ENCODE measurements at regions not wholly inside any gene's neighbourhood (a gene's known extent, or its start where the extent isn't known, plus 50 kb on each side); places are given as distances from the start of the nearest gene placed in this dataset.

DNA sequence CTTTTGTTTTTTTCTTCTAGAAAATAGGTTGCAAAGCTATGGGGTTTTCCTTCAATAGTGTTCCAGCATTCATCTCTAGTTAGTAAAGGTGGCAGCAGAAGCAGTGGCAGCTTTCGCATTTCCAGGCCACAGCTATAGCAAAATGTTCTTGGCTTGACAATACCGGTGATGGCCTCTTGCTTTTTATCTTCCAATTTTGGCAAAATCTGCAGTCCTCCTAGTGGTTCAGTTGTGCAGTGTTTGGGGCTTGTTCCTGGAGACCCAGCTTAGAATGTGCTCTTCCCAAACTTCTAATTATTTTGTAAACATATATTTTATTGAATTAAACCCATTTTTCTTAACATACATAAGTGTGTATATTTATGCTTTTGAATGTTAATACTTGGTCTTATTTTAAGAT is 370.6 kb upstream of the MAN1A1 start:
- FAIRE-seq (no peak), DNase-seq (ENCODE audit: low spot score) (peak; percentile 13), ATAC-seq (peak; percentile 87)
- POLR2A ChIA-PET: no interaction called here
- no peak overlapping the region for H3K4me2 ChIP-seq (ENCODE audit: low read depth, low read length)
- CTCF ChIA-PET (ENCODE audit: low intra/inter-chr PET ratio, low total read pairs): no interaction called here
- WGBS (ENCODE audit: low lambda C conversion rate): 23% methylated on average over 2 of the region's 2 CpGs
- in situ Hi-C loops (cut with HindIII; ENCODE audit: extremely low pct_ligation_motif_present, low pct_unique_long_range_greater_than_20kb) (no loop called here), intact Hi-C loops (cut with micrococcal nuclease; ENCODE audit: unreplicated experiment) (no loop called here)
- H3K79me2 ChIP-seq (ENCODE audit: insufficient read depth, low read length): no peaks in the 10 kb centered on the region
- no peaks in the 10 kb centered on the region for H3K9me3 ChIP-seq (ENCODE audit: low read length)
- TF ChIP-seq SAFB2 (CRISPR knock-in tag; IDR thresholded peaks at IDR 0.05; ENCODE audit: borderline replicate concordance, low read depth): no peak
- TF ChIP-seq PAXIP1 (CRISPR knock-in tag; conservative IDR thresholded peaks at IDR 0.05): no peak
- no peak for TF ChIP-seq NAIF1 (CRISPR knock-in tag; IDR thresholded peaks at IDR 0.05; ENCODE audit: borderline replicate concordance)
- no peak for TF ChIP-seq ZNF570 (CRISPR knock-in tag; IDR thresholded peaks at IDR 0.05; ENCODE audit: borderline replicate concordance)
- TF ChIP-seq NR2F6 (IDR thresholded peaks at IDR 0.05): no peak
- no peak for TF ChIP-seq NR2F6 (CRISPR knock-in tag; IDR thresholded peaks at IDR 0.05)
- no peak for TF ChIP-seq PRPF4 (IDR thresholded peaks at IDR 0.05; ENCODE audit: low read depth, low read length, poor library complexity, severe bottlenecking)
- no peak for TF ChIP-seq ZC3H4 (CRISPR knock-in tag; IDR thresholded peaks at IDR 0.05; ENCODE audit: borderline replicate concordance)
- TF ChIP-seq GTF3A (CRISPR knock-in tag; conservative IDR thresholded peaks at IDR 0.05): no peak
- no peak for TF ChIP-seq ZNF644 (CRISPR knock-in tag; IDR thresholded peaks at IDR 0.05; ENCODE audit: low read depth)
- TF ChIP-seq POLR2G (IDR thresholded peaks at IDR 0.05; ENCODE audit: low read depth, low read length): no peak
- no peak for TF ChIP-seq ZMAT5 (CRISPR knock-in tag; IDR thresholded peaks at IDR 0.05; ENCODE audit: borderline replicate concordance, low read depth)
- TF ChIP-seq STAG1 (CRISPR knock-in tag; IDR thresholded peaks at IDR 0.05): no peak; the same call in 1 of the 2 replicates
- TF ChIP-seq, protein P1, sequence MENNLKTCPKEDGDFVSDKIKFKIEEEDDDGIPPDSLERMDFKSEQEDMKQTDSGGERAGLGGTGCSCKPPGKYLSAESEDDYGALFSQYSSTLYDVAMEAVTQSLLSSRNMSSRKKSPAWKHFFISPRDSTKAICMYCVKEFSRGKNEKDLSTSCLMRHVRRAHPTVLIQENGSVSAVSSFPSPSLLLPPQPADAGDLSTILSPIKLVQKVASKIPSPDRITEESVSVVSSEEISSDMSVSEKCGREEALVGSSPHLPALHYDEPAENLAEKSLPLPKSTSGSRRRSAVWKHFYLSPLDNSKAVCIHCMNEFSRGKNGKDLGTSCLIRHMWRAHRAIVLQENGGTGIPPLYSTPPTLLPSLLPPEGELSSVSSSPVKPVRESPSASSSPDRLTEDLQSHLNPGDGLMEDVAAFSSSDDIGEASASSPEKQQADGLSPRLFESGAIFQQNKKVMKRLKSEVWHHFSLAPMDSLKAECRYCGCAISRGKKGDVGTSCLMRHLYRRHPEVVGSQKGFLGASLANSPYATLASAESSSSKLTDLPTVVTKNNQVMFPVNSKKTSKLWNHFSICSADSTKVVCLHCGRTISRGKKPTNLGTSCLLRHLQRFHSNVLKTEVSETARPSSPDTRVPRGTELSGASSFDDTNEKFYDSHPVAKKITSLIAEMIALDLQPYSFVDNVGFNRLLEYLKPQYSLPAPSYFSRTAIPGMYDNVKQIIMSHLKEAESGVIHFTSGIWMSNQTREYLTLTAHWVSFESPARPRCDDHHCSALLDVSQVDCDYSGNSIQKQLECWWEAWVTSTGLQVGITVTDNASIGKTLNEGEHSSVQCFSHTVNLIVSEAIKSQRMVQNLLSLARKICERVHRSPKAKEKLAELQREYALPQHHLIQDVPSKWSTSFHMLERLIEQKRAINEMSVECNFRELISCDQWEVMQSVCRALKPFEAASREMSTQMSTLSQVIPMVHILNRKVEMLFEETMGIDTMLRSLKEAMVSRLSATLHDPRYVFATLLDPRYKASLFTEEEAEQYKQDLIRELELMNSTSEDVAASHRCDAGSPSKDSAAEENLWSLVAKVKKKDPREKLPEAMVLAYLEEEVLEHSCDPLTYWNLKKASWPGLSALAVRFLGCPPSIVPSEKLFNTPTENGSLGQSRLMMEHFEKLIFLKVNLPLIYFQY (CRISPR knock-in tag; IDR thresholded peaks at IDR 0.05; ENCODE audit: borderline replicate concordance): no peak
- TF ChIP-seq ZNF121 (CRISPR knock-in tag; IDR thresholded peaks at IDR 0.05): no peak
- no peak for TF ChIP-seq PAX8 (CRISPR knock-in tag; IDR thresholded peaks at IDR 0.05; ENCODE audit: borderline replicate concordance)
- no peak for TF ChIP-seq NFYC (CRISPR knock-in tag; IDR thresholded peaks at IDR 0.05)
- no peak for TF ChIP-seq FOXA3 (CRISPR knock-in tag; IDR thresholded peaks at IDR 0.05)
- TF ChIP-seq GTF2F1 (IDR thresholded peaks at IDR 0.05; ENCODE audit: low read length): no peak
- no peak for TF ChIP-seq PCBP2 (optimal IDR thresholded peaks at IDR 0.05; ENCODE audit: low read depth, low read length, poor library complexity, severe bottlenecking)
- H3K36me3 ChIP-seq (replicated peaks in 1 of 2; ENCODE audit: control insufficient read depth in 1 of 2, insufficient read depth in 2 of 2, low read length in 2 of 2): no peaks in the 10 kb centered on the region
- H4K20me1 ChIP-seq (ENCODE audit: insufficient read depth, low read length): no peaks in the 10 kb centered on the region
- no peaks in the 10 kb centered on the region for H3K27me3 ChIP-seq (ENCODE audit: control insufficient read depth in 1 of 2, insufficient read depth in 2 of 2, low read length in 2 of 2)
- H3K4me1 ChIP-seq (ENCODE audit: insufficient read depth, low read length): no peaks in the 10 kb centered on the region
- H2AFZ ChIP-seq (ENCODE audit: low read length): no peak overlapping the region
- H3K27ac ChIP-seq (ENCODE audit: extremely low read length, insufficient read depth, low read length): no peak overlapping the region
- no peak overlapping the region for H3K9ac ChIP-seq (ENCODE audit: insufficient read depth, low read depth, low read length)
- H3K4me3 ChIP-seq (replicated peaks in 1 of 3; ENCODE audit: insufficient read depth in 1 of 3, low read depth in 2 of 3, low read length in 3 of 3): no peak overlapping the region
- no TSS peak for BruUV-seq (replicated peaks)
